Cortex of kidney (tissue), 1 donor: ENCODE measurements at regions not wholly inside any gene's neighbourhood (a gene's known extent, or its start where the extent isn't known, plus 50 kb on each side); places are given as distances from the start of the nearest gene placed in this dataset.
"Not testable (repeated sequence)": the region's sequence is repeated elsewhere in the genome, so short reads cannot be mapped to it uniquely, and the experiment has no call there.

ENCODE experiments used
- DNase-seq: peaks from one replicate; lab custom pipeline; 2025; lab: John Stamatoyannopoulos, UW

GRCh38 chr4:128649161-128649560, 160.3 kb upstream of the JADE1 start:
- no peak for DNase-seq

- DNase-seq: no peak
Observed at GRCh38 chr4:128648021-128648420, 161.5 kb upstream of the JADE1 start.

- not testable (repeated sequence) for DNase-seq
Observed at GRCh38 chr4:128646893-128647292, 162.6 kb upstream of the JADE1 start.

DNA sequence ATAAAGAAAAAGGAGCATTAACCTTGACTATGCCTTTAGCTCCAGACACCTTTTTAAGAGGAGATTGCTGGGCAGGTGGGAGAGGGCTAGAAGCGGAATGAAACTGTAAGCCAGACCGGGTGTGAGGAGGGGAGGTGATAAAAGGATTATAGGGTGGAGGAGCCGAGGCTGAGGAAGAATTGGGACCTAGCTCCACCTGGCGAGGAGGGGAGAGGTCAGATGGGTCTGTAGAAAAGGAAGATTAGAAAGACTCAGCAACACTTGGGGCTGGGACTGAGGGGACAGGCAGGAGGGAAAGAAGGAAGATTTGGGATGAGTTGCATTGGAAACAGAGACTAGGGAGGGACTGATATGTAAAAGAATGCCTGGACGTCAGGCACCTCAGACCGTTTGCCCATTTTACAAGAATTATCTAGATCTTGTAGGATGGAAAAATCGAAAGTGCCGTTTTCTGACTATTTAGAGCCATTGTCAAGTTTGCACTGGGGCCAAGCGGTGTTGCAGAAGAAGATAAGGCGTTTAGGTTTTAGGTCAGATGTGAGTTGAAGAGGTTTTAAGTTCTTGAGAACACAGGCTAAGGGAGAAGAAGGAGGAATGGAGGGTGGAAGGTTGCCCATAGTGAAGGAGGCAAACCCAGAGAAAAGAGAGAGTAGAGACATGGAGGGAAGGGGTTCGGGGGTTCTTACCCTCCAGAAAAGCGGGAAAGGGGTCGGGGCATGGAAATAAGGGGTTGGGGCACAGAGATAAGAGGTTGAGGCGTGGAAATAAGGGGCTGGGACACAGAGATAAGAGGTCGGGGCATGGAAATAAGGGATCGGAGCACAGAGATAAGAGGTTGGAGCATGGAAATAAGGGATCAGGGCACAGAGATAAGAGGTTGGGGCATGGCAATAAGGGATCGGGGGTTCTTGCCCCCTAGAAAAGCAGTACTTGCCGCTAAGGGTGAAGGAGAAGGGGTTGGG, 164.5 kb upstream of the JADE1 start:
- DNase-seq: not testable (repeated sequence)

DNA sequence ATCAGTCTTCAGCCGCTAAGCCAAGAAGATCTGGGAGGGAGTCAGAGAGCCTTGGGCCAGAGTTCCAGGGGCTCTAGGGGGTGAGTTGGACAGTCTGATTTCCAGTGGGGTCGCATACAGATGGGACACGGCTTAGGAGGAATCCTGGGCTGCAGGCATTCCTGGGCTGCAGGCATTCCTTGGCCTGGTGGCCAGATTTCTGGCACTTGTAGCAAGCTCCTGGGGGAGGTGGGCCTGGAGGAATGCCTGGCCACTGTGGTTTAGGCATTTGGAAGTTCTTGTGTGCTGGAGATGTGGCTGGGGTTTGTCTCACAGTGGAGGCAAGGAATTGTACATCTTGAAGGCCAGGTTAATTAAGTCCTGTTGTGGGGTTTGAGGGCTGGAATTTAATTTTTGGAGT, 165.4 kb upstream of the JADE1 start:
- DNase-seq: not testable (repeated sequence)

- DNase-seq: not testable (repeated sequence)
Observed at GRCh38 chr4:128641566-128641965, 167.9 kb upstream of the JADE1 start.

GRCh38 chr4:128639541-128640270, 169.8 kb upstream of the JADE1 start:
- no peak for DNase-seq

- DNase-seq: no peak
Observed at GRCh38 chr4:128636906-128637305, 172.6 kb upstream of the JADE1 start.

DNA sequence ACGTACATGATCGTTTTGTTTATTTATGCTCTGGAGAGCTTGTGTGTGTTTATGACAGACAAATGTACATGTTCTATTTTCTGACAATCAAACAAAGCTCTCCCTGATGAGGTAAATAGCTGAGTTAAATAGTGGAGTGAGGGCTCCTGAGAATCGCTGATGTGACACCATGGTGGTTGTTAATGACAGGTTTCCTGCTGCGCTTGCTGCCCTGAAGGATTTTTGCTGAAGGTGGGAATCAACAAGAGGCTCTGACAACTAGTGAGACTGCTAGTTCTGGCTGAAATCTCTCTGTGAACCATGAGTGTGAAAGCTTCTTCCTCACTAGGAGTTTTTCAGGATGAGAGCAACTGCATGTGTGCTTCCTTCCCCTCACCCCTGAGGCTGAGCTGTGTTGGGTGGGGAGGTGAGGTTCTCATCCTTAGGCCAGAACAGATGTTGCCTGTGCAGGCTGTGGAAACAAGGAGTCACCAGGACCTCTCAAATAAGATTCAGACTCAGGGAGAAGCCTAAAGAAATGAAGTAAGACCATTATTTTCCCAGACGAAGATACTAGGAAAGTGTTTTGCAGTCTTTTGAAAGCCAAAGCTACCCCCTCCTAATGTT, 173.4 kb upstream of the JADE1 start:
- no peak for DNase-seq

DNA sequence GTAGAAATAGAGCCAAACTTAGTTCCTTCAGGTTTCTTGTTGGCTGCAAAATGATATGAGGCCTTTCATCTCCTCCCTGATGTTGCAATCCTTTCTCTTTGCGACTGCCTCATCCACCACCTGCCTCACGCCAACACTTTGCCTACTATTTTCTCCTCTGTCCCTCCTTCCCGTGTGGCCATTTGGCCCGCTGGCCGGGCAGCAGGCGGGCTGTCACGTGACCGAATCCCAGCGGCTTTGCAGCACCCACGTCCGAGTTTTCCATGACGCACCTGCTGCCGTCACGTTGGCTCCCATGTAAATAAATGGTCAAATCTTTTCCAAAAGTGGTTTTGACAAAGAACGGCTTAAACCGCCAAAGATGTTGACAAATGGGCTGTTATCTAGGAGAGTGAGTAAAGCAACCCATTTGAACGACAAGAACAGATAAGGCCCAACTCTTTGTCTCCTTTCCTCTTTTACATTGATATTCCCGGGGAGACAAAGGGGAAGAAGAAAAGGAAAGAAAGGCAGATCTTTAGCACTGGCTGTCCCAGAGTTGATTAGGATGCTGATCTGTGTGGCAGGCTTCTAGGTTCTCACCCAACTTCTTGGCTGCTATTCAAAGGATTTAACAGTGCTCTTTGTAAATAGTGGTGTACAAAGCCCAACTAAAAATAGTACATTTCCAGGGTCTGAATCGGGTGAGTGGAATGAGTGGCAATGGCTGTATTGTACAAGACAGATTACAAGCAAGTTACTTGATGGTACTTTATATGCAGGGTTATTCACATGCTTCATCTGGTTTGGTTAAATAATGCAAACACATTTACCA, 174.2 kb upstream of the JADE1 start:
- DNase-seq: no peak

DNA sequence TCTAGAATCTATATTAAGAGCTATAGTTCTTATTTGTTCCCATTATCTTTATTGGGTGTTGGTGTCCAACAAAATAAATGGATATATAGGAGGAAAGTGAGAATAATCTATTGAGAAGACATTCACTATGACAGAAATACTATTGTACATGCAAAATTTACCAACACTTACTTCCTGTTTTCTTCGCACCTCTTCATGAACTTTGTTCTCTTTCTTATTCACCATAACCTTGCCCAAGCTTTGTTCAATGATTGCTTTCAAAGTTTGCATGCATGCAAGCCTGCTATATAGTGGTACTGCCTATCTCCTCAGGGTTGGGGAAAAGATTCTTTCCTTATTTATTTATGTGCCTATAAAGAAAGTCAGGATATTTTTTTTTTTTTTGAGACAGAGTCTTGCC, 176.4 kb upstream of the JADE1 start:
- no peak for DNase-seq

DNA sequence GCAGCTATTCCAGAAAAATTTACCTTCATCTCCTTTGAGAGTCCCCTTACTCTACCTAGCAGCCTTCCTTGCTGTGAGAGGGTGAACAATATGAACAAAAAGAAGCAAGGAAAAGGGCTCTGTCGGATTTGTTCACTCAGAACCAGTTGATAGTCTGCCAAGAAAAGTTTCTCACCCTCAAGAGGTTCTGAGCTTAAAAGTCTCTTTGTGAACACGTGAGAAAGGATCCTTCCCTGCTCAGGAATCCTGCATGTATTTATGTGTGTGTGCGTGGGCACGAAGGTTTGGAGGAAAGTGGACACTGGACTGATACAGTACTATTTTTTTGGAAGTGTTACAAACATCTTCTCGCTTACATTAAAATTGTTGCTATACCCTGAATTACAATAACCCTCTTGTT, 178.6 kb upstream of the JADE1 start:
- no peak for DNase-seq

DNA sequence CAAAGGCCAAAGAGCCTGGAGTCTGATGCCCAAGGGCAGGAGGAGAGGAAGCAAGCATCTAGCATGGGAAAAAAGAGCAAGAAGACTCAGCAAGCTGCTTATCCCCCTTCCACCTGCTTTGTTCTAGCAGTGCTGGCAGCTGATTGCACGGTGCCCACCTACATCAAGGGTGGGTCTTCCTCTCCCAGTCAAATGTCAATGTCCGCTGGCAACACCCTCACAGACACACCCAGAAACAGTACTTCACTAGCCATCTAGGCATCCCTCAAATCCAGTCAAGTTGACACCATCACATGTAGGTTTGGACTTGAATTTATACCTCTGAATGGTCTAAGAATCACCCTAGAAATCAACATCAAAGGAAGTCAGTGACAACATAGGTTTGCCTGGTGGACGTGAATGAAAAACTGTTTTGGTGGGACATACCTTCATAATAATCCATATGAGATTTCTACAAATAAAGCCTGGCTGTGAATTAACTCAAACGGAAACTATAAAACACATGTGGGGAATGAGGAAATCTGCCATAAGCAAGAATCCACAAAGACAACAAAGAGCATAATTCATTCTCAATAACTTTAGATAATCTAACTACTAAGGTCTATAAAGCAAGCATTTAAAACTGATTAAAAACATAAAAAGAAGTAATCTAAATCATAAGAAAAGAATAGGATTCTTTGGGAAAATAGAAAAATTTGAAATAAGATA, 185.8 kb upstream of the JADE1 start:
- DNase-seq: no peak

DNA sequence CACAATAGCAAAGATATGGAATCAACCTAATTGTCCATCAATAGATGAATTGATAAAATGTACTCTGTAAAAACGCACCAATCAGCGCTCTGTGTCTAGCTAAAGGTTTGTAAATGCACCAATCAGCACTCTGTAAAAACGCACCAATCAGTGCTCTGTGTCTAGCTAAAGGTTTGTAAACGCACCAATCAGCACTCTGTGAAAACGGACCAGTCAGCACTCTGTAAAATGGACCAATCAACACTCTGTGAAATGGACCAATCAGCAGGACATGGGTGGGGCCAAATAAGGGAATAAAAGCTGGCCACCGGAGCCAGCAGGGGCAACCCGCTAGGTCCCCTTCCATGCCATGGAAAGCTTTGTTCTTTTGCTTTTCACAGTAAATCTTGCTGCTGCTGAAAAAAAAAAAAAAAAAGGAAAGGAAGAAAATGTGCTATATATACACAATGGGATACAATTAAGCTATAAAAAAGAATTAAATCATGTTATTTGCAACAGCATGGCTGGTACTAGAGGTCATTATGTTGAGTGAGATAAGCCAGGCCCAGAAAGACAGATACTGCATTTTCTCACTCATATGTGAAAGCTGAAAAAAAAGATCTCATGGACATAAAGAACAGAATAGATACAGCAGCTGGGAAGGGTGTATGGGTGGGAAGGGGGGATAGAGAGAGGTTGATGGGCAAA, 189.1 kb upstream of the JADE1 start:
- not testable (repeated sequence) for DNase-seq

- DNase-seq: no peak
Observed at GRCh38 chr4:128615197-128615596, 194.3 kb upstream of the JADE1 start.

DNA sequence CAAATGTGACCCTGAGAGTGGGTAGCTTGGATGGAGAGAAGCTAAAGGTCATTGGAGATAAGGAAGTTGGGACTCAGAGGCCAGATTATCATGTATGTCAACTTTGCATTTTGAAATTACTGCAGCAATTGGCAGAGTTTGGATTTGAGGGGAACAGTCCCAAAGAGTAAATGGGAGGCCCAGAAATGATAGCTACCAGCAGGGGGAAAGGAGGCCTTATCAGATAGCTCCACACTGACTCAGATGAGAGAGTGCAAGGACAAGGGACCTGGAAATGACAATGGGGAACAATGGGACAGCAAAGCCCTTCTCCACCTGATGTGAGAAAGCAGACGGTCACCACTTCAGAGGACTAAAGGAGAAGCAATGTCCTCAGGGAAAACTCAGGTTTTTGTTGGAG, 201.5 kb upstream of the JADE1 start:
- no peak for DNase-seq

GRCh38 chr4:128606173-128606572, 203.3 kb upstream of the JADE1 start:
- DNase-seq: no peak

DNA sequence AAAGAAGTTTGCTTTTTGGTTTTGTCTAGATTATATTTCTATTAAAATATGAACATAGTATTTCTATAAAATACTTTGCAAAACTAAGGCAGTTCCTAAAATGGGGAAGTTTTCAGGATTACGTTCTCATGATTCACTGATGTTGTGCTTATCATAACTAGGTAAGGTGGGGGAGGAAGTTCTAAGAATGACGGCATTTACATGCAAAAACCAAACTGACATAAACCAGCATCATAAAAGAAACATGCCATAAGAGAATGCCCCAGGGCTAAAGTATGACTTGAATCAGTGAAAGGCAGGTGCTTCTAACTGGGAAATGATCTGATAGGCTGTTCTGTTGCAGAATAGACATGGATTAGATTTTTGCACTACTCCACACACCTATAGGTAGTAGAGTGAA, 204.7 kb upstream of the JADE1 start:
- no peak for DNase-seq

GRCh38 chr4:128604204-128604603, 205.3 kb upstream of the JADE1 start:
- no peak for DNase-seq

DNA sequence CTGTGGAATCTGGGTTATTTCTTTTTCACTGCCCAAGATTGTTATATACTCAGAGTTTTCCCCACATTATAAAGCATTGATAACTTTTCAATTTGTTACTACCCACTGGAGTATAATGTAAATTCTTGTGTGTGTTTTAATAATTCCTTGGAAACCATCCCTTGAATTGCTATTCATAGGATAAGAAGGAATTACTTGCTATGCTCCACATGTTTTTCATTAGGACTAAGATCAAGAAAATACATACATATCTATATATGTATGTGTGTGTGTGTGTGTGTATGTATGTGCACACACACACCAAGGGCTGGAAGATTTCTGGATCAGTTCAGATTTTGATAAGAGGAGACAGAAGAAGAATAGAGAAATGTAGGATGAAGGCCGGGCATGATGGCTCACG, 206.4 kb upstream of the JADE1 start:
- DNase-seq: no peak
